ENCODE measurements at regions not wholly inside any gene's neighbourhood (a gene's known extent, or its start where the extent isn't known, plus 50 kb on each side); places are given as distances from the start of the nearest gene placed in this dataset.

- H4K20me1 ChIP-seq (ENCODE audit: insufficient read depth, low read length), result no peaks in the 10 kb centered on the region
- H4K91ac ChIP-seq (ENCODE audit: insufficient read depth, low read depth, low read length), result peak overlapping the region; percentile 82
- intact Hi-C loops (cut with micrococcal nuclease), result no loop called here
- H2AK9ac ChIP-seq (replicated peaks; ENCODE audit: low read depth, low read length, poor library complexity), result no peak overlapping the region
- peaks cover 16% of the 10 kb centered on the region for H3K9me3 ChIP-seq (ENCODE audit: control insufficient read depth, insufficient read depth, low read length)
- peak overlapping the region; percentile 90 for H2BK20ac ChIP-seq (ENCODE audit: low read depth, low read length)
- H3K4me2 ChIP-seq (ENCODE audit: low read depth, low read length), result peak overlapping the region; percentile 57
- TF ChIP-seq MXI1 (IDR thresholded peaks at IDR 0.05; ENCODE audit: borderline replicate concordance, low read depth, low read length), result no peak
- no peak for TF ChIP-seq NFE2L2 (IDR thresholded peaks at IDR 0.05; ENCODE audit: low read depth, low read length)
- no peak for TF ChIP-seq ELK1 (IDR thresholded peaks at IDR 0.05; ENCODE audit: borderline replicate concordance, low read depth, low read length)
- TF ChIP-seq CEBPB (IDR thresholded peaks at IDR 0.05; ENCODE audit: low read depth, low read length), result no peak
- no peak for TF ChIP-seq RAD21 (IDR thresholded peaks at IDR 0.05; ENCODE audit: low read length)
- no peak for TF ChIP-seq RCOR1 (IDR thresholded peaks at IDR 0.05; ENCODE audit: insufficient replicate concordance, low read length)
- TF ChIP-seq SMC3 (IDR thresholded peaks at IDR 0.05; ENCODE audit: low read depth, low read length), result no peak
- no peak for TF ChIP-seq RFX5 (IDR thresholded peaks at IDR 0.05; ENCODE audit: low read depth, low read length)
- TF ChIP-seq POLR2A (IDR thresholded peaks at IDR 0.05; ENCODE audit: low read depth, low read length), result no peak
- TF ChIP-seq FOS (IDR thresholded peaks at IDR 0.05; ENCODE audit: low read depth, low read length), result no peak
- no peak for TF ChIP-seq CHD1 (IDR thresholded peaks at IDR 0.05; ENCODE audit: low read depth, low read length)
- TF ChIP-seq CTCF (conservative IDR thresholded peaks at IDR 0.05; ENCODE audit: low read depth, low read length), result no peak
- H3K27me3 ChIP-seq (ENCODE audit: control insufficient read depth, insufficient read depth, low read length), result no peaks in the 10 kb centered on the region
- peaks cover 7% of the 10 kb centered on the region for H3K4me1 ChIP-seq (ENCODE audit: control insufficient read depth, insufficient read depth, low read length)
- no peak overlapping the region for H2AFZ ChIP-seq (replicated peaks; ENCODE audit: low read length, poor library complexity)
- H4K5ac ChIP-seq (ENCODE audit: low read depth, low read length), result peak overlapping the region; percentile 96
- peak overlapping the region; percentile 64; the same call in 1 of the 2 replicates for H3K23ac ChIP-seq (ENCODE audit: low read depth, low read length)
- H3K4me3 ChIP-seq (ENCODE audit: insufficient read depth, low read depth, low read length), result no peak overlapping the region
- H3K14ac ChIP-seq (replicated peaks; ENCODE audit: low read depth, low read length), result peak overlapping the region; percentile 75
- no peaks in the 10 kb centered on the region for H3K36me3 ChIP-seq (ENCODE audit: control insufficient read depth, insufficient read depth, low read length)
- H2BK5ac ChIP-seq (ENCODE audit: low read depth, low read length, poor library complexity, severe bottlenecking), result peak overlapping the region; percentile 91
- no peak overlapping the region for H3K9ac ChIP-seq (ENCODE audit: low read depth, low read length)
- peak overlapping the region; percentile 92 for H3K4ac ChIP-seq (ENCODE audit: low read depth, low read length)
- no TSS peak for BruUV-seq (replicated peaks)
- 0% methylated on average over 1 of the region's 3 CpGs; no CpG with 5 or more reads in 1 of the 2 experiments for WGBS, 2 experiments (ENCODE audit: extremely low coverage in 2 of 2, insufficient read length in 1 of 2)
- DNase-seq (no peak), ATAC-seq (ENCODE audit: low read depth) (peak; percentile 19)
- ChIA-PET CTCF (interaction anchor here (0.8 kb wide), 2 partner anchors 196 to 814 kb away, joined by 3 to 7 read pairs; no protein-coding TSS in a partner anchor), POLR2A (ENCODE audit: unreplicated experiment) (no interaction called here)
- peak overlapping the region; percentile 98 for H3K18ac ChIP-seq (ENCODE audit: low read depth, low read length)
- H2BK15ac ChIP-seq (ENCODE audit: low read depth, low read length), result peak overlapping the region; percentile 75; the same call in 2 of the 3 replicates
- no peaks in the 10 kb centered on the region for H3K79me1 ChIP-seq (ENCODE audit: low read depth in 1 of 2, low read length in 2 of 2)
- H4K8ac ChIP-seq (ENCODE audit: low read depth in 2 of 2, low read length in 2 of 2), result peak overlapping the region; percentile 14 to 73; a peak in 3 of 4 replicates
- in situ Hi-C loops (cut with MboI; ENCODE audit: low sequenced_read_pairs), result no loop called here
- peak overlapping the region; percentile 97 for H3K27ac ChIP-seq (ENCODE audit: insufficient read depth, low read length)
- 0 out of 2 replicates have a peak, but pooled peaks cover 4% of the 10 kb centered on the region for H3K9me1 ChIP-seq (ENCODE audit: insufficient read depth, low read length)
- H2BK120ac ChIP-seq (ENCODE audit: low read depth, low read length), result peak overlapping the region; percentile 87
- dilution Hi-C loops (cut with HindIII; ENCODE audit: low sequenced_read_pairs, unreplicated experiment), result no loop called here
- H3K56ac ChIP-seq (ENCODE audit: extremely low read depth, insufficient read depth, low read length), result peak overlapping the region; percentile 12; the same call in 1 of the 2 replicates
- peak overlapping the region; percentile 81 for H2AK5ac ChIP-seq (ENCODE audit: low read depth, low read length)
Measured at GRCh38 chr2:189338115-189338514, 103.2 kb upstream of the WDR75 start.

Data from IMR-90 (cell line).